22Rv1 (cell line): ENCODE measurements at regions not wholly inside any gene's neighbourhood (a gene's known extent, or its start where the extent isn't known, plus 50 kb on each side); places are given as distances from the start of the nearest gene placed in this dataset.

ENCODE experiments used
- H3K27ac ChIP-seq: fragments of 450-650 bp; 2 replicates; pipeline ENCODE4 v1.5.1; 2017
- CTCF ChIP-seq: fragments of 450-650 bp; IDR thresholded peaks from 2 replicates; pipeline ENCODE4 v1.5.1; 2017; ENCODE audit warnings: mild to moderate bottlenecking
- ZFX ChIP-seq: fragments of 450-650 bp; IDR thresholded peaks from 2 replicates; pipeline ENCODE4 v1.6.1; 2017; ENCODE audit warnings: antibody characterized with exemption, borderline replicate concordance

GRCh38 chr11:29336727-29337575 is 679.9 kb downstream of the KCNA4 start:
- TF ChIP-seq CTCF (no peak), ZFX (no peak)
- no peak overlapping the region for H3K27ac ChIP-seq

- TF ChIP-seq CTCF (no peak), ZFX (no peak)
- H3K27ac ChIP-seq: no peak overlapping the region
Measured at GRCh38 chr11:29334776-29335130, 682.1 kb downstream of the KCNA4 start.

GRCh38 chr11:29333993-29334775 is 682.6 kb downstream of the KCNA4 start:
- H3K27ac ChIP-seq: no peak overlapping the region

GRCh38 chr11:29331451-29332010 is 685.3 kb downstream of the KCNA4 start:
- TF ChIP-seq ZFX: no peak
- TF ChIP-seq CTCF: no peak
- H3K27ac ChIP-seq: no peak overlapping the region

More at GRCh38 chr11:29333993-29334775, 682.6 kb downstream of the KCNA4 start:
- TF ChIP-seq CTCF (peak; percentile 70), ZFX (no peak)

- H3K27ac ChIP-seq: no peak overlapping the region
- TF ChIP-seq CTCF (peak; percentile 82), ZFX (no peak)
Measured at GRCh38 chr11:29328961-29329441, 687.8 kb downstream of the KCNA4 start.

- H3K27ac ChIP-seq: no peak overlapping the region
- TF ChIP-seq CTCF (no peak), ZFX (no peak)
Measured at GRCh38 chr11:29327891-29328290, 688.9 kb downstream of the KCNA4 start.
